ENCODE measurements at regions not wholly inside any gene's neighbourhood (a gene's known extent, or its start where the extent isn't known, plus 50 kb on each side); places are given as distances from the start of the nearest gene placed in this dataset.
"Not testable (repeated sequence)": the region's sequence is repeated elsewhere in the genome, so short reads cannot be mapped to it uniquely, and the experiment has no call there.

GRCh38 chr9:64015136-64015535 is 1269.9 kb downstream of the FOXD4L5 start:
- intact Hi-C loops (cut with DNase I) = no loop called here
- H3K4me1 ChIP-seq = no peaks in the 10 kb centered on the region
- H3K36me3 ChIP-seq = no peaks in the 10 kb centered on the region
- TF ChIP-seq CTCF (IDR thresholded peaks at IDR 0.05) = no peak
- DNase-seq = no peak
- H3K9me3 ChIP-seq = no peaks in the 10 kb centered on the region
- no peak overlapping the region for H3K27ac ChIP-seq
- no peak overlapping the region for H3K4me3 ChIP-seq
- H3K27me3 ChIP-seq (ENCODE audit: low read depth) = no peaks in the 10 kb centered on the region
- peak in 1 of 2 donors; percentile 17 for ATAC-seq

- H3K9me3 ChIP-seq; H3K36me3 ChIP-seq; DNase-seq; H3K4me3 ChIP-seq; intact Hi-C loops (cut with DNase I); H3K27ac ChIP-seq; H3K4me1 ChIP-seq; H3K27me3 ChIP-seq (ENCODE audit: low read depth): not testable (repeated sequence)
- peak in 1 of 2 donors; percentile 59 for ATAC-seq
Measured at GRCh38 chr9:64014386-64015091, 1270.5 kb downstream of the FOXD4L5 start.

- H3K27me3 ChIP-seq (ENCODE audit: low read depth); H3K36me3 ChIP-seq; intact Hi-C loops (cut with DNase I); DNase-seq; H3K4me1 ChIP-seq; ATAC-seq; H3K9me3 ChIP-seq; H3K27ac ChIP-seq; H3K4me3 ChIP-seq: not testable (repeated sequence)
Measured at GRCh38 chr9:64013122-64013521, 1271.9 kb downstream of the FOXD4L5 start.

GRCh38 chr9:64012014-64012413 is 1273.0 kb downstream of the FOXD4L5 start:
- H3K27me3 ChIP-seq (ENCODE audit: low read depth); H3K36me3 ChIP-seq; DNase-seq; intact Hi-C loops (cut with DNase I); H3K4me1 ChIP-seq; ATAC-seq; H3K9me3 ChIP-seq; H3K27ac ChIP-seq; H3K4me3 ChIP-seq: not testable (repeated sequence)

- H3K27ac ChIP-seq; H3K27me3 ChIP-seq (ENCODE audit: low read depth); H3K4me3 ChIP-seq; ATAC-seq; H3K4me1 ChIP-seq; intact Hi-C loops (cut with DNase I); H3K9me3 ChIP-seq; H3K36me3 ChIP-seq: not testable (repeated sequence)
- DNase-seq = peak; percentile 3
Measured at GRCh38 chr9:63979741-63980140, 1305.3 kb downstream of the FOXD4L5 start.
